ENCODE measurements at regions not wholly inside any gene's neighbourhood (a gene's known extent, or its start where the extent isn't known, plus 50 kb on each side); places are given as distances from the start of the nearest gene placed in this dataset.

DNA sequence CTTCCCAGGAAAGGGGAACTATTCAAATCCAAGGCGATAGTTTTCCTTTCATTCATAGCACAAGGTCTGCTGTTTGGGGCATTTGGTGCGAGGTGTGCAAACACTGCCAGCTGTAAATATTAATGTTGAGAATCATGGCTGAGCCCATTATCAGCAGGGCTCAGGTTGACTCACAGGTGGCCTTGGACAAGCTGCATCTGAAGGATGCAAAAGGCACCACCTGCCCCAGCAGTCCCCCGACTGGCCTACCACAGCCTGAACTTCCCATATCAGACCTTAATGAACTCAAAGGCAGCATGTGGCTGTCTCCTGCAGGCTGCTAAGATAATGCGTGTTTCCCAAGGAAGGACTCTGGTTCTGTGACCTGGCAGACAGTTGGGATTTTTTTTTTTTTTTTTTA is 93.3 kb upstream of the MAP1LC3B2 start:
- dilution Hi-C loops (cut with MboI; ENCODE audit: extremely low pct_ligation_motif_present, low sequenced_read_pairs): no loop called here

DNA sequence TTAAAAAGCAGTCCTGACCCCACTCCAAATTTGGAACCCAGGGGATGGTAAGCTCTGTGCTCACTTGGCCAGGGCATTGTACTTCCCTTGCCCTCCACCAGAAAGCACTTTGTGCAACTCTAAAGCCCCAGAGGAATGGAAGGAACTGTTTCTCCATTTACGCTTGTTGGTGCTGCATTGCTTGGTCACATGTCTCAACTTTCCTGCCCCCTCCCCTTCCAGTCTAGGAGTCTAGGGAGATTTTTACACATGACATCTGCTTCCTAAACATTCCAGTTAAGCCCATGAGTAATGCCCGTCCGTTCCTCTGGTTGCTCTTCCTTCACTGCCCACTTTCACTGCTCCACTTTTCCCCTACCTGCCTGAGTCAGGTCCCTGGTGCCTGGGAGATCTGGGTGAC is 92.6 kb upstream of the MAP1LC3B2 start:
- ChIA-PET POLR2A (no interaction called here), CTCF (no interaction called here)
- Histone ChIP-seq H3K9me1 (replicated peaks; ENCODE audit: control insufficient read depth, extremely low read depth, insufficient read depth, low read length) (no peaks in the 10 kb centered on the region), H3K79me2 (ENCODE audit: control insufficient read depth, insufficient read depth, low read length) (no peaks in the 10 kb centered on the region), H3K27ac (ENCODE audit: insufficient read depth, low read depth, low read length) (no peak overlapping the region), H3K4me2 (ENCODE audit: insufficient read depth, low read length) (no peak overlapping the region), H2AFZ (ENCODE audit: low read depth, low read length) (no peak overlapping the region), H3K9me3 (replicated peaks; ENCODE audit: control insufficient read depth, insufficient read depth, low read length) (no peaks in the 10 kb centered on the region), H3K4me1 (ENCODE audit: control insufficient read depth, extremely low read depth, insufficient read depth, low read length) (no peaks in the 10 kb centered on the region), H4K20me1 (replicated peaks; ENCODE audit: control insufficient read depth, extremely low read depth, insufficient read depth, low read length) (no peaks in the 10 kb centered on the region), H3K36me3 (ENCODE audit: control insufficient read depth in 2 of 2, extremely low read depth in 1 of 2, insufficient read depth in 2 of 2, low read length in 2 of 2) (no peaks in the 10 kb centered on the region), H3K9ac (replicated peaks; ENCODE audit: extremely low read depth, insufficient read depth, low read length) (no peak overlapping the region), H3K4me3 (replicated peaks in 1 of 3; ENCODE audit: insufficient read depth in 1 of 3, low read depth in 1 of 3, low read length in 3 of 3) (no peak overlapping the region), H3K27me3 (ENCODE audit: control insufficient read depth in 2 of 2, insufficient read depth in 2 of 2, low read length in 2 of 2) (peaks cover 0 to 2% of the 10 kb centered on the region in 2 experiments)
- FAIRE-seq (no peak), DNase-seq (ENCODE audit: low read depth, low spot score) (peak; percentile 61)
- BruUV-seq (replicated peaks): no TSS peak
- intact Hi-C loops (cut with micrococcal nuclease) (no loop called here), dilution Hi-C loops (cut with MboI; ENCODE audit: extremely low pct_ligation_motif_present, low sequenced_read_pairs) (no loop called here)
- TF ChIP-seq, protein P1, sequence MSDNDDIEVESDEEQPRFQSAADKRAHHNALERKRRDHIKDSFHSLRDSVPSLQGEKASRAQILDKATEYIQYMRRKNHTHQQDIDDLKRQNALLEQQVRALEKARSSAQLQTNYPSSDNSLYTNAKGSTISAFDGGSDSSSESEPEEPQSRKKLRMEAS (IDR thresholded peaks at IDR 0.05; ENCODE audit: insufficient read depth, insufficient read length): no peak
- TF ChIP-seq JUN (IDR thresholded peaks at IDR 0.05; ENCODE audit: borderline replicate concordance, insufficient read depth, insufficient read length, low read depth) (no peak), MYC (IDR thresholded peaks at IDR 0.05; ENCODE audit: low read depth, low read length) (no peak), POLR2A (IDR thresholded peaks at IDR 0.05; ENCODE audit: low read depth, low read length) (no peak)

More for the DNA sequence above, 93.3 kb upstream of the MAP1LC3B2 start:
- no peak for DNase-seq (ENCODE audit: low read depth, low spot score)
- H3K4me2 ChIP-seq (ENCODE audit: insufficient read depth, low read length): no peak overlapping the region
- POLR2A ChIA-PET: no interaction called here
- no TSS peak for BruUV-seq (replicated peaks)
- no peaks in the 10 kb centered on the region for H3K79me2 ChIP-seq (ENCODE audit: control insufficient read depth, insufficient read depth, low read length)
- no peaks in the 10 kb centered on the region for H3K4me1 ChIP-seq (ENCODE audit: control insufficient read depth, extremely low read depth, insufficient read depth, low read length)
- TF ChIP-seq, protein P1 (IDR thresholded peaks at IDR 0.05; ENCODE audit: insufficient read depth, insufficient read length): no peak
- TF ChIP-seq MYC (IDR thresholded peaks at IDR 0.05; ENCODE audit: low read depth, low read length): no peak
- no peak for TF ChIP-seq JUN (IDR thresholded peaks at IDR 0.05; ENCODE audit: borderline replicate concordance, insufficient read depth, insufficient read length, low read depth)
- TF ChIP-seq POLR2AphosphoS5 (IDR thresholded peaks at IDR 0.05; ENCODE audit: insufficient read depth, low read depth, low read length): no peak
- no peak for TF ChIP-seq FOS (IDR thresholded peaks at IDR 0.05; ENCODE audit: borderline replicate concordance, insufficient read depth, low read length)
- CTCF ChIA-PET: no interaction called here
- H3K27me3 ChIP-seq (ENCODE audit: control insufficient read depth in 2 of 2, insufficient read depth in 2 of 2, low read length in 2 of 2): peaks cover 2% of the 10 kb centered on the region in 2 experiments
- H3K9me3 ChIP-seq (replicated peaks; ENCODE audit: control insufficient read depth, insufficient read depth, low read length): no peaks in the 10 kb centered on the region
- FAIRE-seq: no peak
- no peak overlapping the region for H2AFZ ChIP-seq (ENCODE audit: low read depth, low read length)
- no peaks in the 10 kb centered on the region for H3K36me3 ChIP-seq (ENCODE audit: control insufficient read depth in 2 of 2, extremely low read depth in 1 of 2, insufficient read depth in 2 of 2, low read length in 2 of 2)
- no peak overlapping the region for H3K4me3 ChIP-seq (replicated peaks in 1 of 3; ENCODE audit: insufficient read depth in 1 of 3, low read depth in 1 of 3, low read length in 3 of 3)
- no peaks in the 10 kb centered on the region for H4K20me1 ChIP-seq (replicated peaks; ENCODE audit: control insufficient read depth, extremely low read depth, insufficient read depth, low read length)
- H3K9ac ChIP-seq (replicated peaks; ENCODE audit: extremely low read depth, insufficient read depth, low read length): no peak overlapping the region
- H3K9me1 ChIP-seq (replicated peaks; ENCODE audit: control insufficient read depth, extremely low read depth, insufficient read depth, low read length): no peaks in the 10 kb centered on the region
- intact Hi-C loops (cut with micrococcal nuclease): no loop called here
- no peak overlapping the region for H3K27ac ChIP-seq (ENCODE audit: insufficient read depth, low read depth, low read length)
